CD1c-positive myeloid dendritic cell (primary cell): ENCODE measurements at regions not wholly inside any gene's neighbourhood (a gene's known extent, or its start where the extent isn't known, plus 50 kb on each side); places are given as distances from the start of the nearest gene placed in this dataset.
"Not testable (repeated sequence)": the region's sequence is repeated elsewhere in the genome, so short reads cannot be mapped to it uniquely, and the experiment has no call there.

Experiments
- DNase-seq: peaks from one replicate; pipeline ENCODE4 v3.0.0-alpha.2; 2016; ENCODE audit errors: extremely low spot score

DNA sequence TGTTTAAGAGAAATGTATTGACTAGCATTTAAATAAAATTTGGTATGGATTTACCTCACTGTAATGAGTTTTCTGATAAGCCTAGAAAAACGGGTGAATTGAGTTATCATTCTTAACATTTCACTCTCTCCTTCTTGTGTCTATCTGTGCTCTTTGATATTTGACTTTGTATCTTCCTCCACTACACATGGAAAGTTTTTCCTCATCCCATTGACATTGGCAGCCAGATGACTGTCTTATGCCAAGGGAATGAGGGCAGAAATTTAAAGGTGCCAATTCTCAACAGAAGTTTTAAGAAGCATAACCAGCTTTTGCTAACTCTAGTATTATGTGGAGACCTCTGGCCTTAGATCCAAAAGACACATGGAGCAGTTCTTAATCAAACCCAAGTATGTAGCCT is 376.6 kb downstream of the DSEL start:
- no peak for DNase-seq

- DNase-seq: no peak
Measured at GRCh38 chr18:67135981-67136380, 380.5 kb downstream of the DSEL start.

DNA sequence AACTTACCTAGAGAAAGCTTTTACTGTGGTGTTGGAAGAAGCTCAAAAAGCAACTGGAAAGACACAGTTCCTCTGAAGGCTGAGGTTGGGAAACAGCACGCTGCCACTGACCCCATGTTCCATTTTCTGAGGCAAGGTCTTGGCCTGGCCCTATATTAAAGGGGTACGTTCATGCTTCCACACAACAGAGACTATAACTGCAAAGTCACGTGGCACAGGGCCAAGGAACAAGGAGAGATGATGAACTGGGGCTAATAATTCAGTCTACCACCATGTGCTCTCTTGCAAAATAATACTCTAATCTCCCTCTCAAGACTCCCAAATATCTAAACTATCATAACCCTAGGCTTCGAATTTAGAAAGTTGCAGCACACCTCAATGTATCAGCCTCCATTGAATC is 381.6 kb downstream of the DSEL start:
- no peak for DNase-seq

GRCh38 chr18:67133669-67134068 is 382.9 kb downstream of the DSEL start:
- no peak for DNase-seq

GRCh38 chr18:67132919-67133318 is 383.6 kb downstream of the DSEL start:
- no peak for DNase-seq

DNA sequence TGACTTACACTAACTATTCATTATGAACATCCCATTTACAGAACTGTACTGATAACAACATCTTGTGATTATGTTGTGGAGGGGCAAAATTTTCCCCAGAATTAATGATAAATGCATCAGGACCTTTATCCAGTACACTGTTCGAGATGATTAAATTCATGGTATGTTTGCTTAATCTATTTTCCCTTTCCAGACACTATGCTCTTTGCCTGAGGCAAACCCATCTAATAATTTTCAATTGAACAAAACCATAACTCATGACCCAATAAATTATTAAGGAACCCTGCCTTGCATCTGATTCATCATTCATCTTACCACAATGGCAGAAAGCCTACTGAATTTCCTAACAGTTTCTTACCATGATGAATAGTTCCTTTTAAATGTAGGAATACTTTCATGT is 385.0 kb downstream of the DSEL start:
- DNase-seq: no peak

- DNase-seq: not testable (repeated sequence)
Measured at GRCh38 chr18:67126751-67127150, 389.8 kb downstream of the DSEL start.

DNA sequence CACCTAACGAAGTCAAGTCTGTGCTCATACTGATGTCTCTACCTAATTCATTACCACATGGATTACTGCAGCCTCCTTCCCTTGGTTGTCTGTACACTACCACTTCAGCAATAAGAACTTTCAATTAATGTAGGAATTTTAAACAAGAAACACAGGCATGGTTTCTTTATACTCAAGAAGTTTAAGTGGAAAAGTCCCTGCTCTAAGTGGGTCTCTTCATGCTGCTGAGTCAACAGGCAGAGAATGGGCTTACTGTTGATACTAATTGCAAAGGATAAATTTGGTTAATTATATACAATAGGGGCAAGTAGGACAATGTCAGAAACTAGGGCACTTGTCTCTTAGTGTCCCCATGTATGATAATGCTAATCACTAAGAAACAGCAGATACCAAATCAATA is 392.6 kb downstream of the DSEL start:
- no peak for DNase-seq

GRCh38 chr18:67117804-67118203 is 398.7 kb downstream of the DSEL start:
- DNase-seq: no peak

GRCh38 chr18:67109535-67109934 is 407.0 kb downstream of the DSEL start:
- DNase-seq: no peak

- no peak for DNase-seq
Measured at GRCh38 chr18:67108894-67109293, 407.6 kb downstream of the DSEL start.

DNA sequence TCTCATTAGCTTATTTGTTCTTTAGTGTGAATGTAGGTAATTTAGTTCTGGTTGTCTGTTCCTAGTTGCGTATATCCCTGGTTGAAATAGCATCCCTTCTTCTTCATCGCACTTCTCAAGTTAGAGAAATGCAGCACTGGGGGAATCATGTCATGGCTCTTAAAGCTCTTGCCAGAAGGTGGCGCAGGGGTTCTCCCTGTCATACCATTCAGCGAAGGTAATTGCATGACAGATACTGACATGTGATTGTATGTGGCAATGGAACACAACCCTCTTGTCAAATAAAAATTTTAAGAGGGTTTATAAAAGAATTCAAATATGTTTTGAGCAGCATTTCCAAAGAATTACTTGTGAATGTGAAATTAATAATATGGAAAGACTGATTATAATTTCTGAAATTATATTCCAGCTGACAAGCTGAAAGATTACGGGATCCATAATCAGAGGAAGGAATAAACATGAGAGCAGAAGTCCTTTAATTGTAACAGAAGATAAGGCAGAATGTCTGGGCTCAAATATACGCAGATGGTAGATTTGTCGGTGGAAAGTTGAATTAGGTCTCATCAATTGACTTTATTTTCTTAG is 411.7 kb downstream of the DSEL start:
- DNase-seq: peak; percentile 36

DNA sequence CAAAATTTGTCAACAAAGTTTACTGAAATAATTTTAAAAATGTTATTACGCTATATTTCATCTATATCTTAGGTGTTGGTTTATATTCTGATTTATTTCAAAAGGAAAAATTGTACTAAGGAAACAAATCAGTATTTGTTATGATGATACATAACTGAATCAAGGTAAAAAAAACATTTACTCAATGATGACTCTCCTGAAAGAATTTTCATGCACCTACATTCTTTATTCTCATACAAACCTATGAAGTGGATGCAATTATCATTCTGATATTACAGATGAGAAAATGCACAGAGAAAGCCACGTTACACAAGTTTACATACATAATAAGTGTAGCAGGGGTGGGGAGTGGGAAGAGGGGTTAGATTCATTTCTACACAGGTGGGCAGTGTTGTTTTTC is 422.4 kb downstream of the DSEL start:
- no peak for DNase-seq

DNA sequence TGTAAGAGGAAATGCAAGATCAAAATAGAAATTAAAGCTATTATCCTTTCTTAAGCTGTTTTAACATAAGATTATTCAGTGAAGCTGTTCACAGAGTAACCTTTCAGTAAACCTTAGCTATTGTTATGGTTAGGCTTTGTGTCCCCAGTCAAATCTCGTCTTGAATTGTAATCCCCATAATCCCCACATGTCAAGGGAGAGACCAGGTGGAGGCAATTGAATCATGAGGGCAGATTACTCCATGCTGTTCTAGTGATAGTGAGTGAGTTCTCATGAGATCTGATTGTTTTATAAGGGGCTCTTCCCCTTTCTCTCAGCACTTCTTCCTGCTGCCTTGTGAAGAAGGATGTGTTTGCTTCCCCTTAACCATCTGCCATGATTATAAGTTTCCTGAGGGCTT is 424.4 kb downstream of the DSEL start:
- DNase-seq: no peak

DNA sequence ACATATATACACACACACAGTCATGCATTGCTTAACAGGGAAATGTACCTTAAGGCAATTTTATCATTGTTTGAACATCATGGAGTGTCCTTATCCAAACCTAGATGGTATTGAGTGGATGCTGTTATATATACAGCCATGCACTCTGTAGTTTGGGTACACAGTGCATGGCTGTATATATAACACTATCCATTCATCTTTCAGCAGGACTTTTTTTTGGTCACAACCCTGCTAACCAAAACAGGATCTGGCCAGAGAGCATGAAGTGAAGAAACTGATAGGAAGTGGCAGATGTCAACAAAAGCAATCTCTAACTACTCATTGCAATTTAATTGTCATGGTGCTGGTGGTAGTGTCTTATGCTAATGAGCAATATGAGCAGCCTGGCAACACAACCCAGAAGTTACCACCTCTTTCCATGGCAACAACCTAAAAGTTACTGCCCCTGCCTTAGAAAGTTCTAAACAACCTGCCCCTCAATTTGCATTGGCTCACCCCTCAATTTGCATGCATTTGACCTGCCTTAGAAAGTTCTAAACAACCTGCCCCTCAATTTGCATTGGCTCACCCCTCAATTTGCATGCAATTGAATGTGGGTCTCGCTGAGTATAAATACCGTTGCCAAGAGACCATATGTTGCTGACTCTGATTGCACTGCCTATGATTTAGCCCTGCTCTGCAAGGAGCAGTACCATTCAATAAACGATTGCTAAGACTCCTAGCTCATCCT is 434.9 kb downstream of the DSEL start:
- no peak for DNase-seq

DNA sequence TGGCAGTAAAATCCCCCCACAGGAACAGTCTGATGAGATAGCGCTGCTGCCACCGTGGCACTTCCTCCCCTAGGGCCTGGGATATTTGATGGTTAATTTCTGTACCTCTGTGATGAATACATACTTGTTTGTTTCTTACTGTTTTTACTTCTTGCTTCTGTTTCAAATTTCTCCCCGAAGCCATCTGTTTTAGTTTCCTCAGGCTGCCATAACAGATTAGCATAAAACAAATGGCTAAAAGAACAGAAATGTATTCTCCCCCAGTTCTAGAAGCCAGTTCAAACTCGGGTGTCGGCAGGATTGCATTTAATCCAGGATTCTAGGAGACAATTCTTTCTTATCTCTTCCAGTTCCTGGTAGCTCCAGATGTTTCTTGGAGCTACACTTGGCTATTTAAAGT is 435.9 kb downstream of the DSEL start:
- DNase-seq: no peak

DNA sequence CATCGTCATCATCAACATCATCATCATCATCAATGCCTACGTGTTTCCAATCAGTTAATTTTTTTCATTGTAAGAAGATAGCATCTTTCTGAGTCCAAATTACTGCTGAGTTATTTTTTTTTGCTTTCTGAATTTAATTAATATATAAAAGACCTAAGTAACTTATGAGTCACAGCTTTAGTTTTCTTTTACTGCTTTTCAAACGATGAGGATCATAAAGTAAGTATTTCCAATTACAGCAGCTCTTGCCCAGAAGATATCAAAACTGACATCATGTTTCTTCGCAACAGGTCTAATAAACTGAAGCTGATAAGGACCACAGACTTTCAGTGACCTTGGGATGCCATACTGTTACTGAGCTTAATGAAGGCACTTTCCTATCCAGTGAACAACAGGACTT is 442.2 kb downstream of the DSEL start:
- no peak for DNase-seq

GRCh38 chr18:67072791-67073190 is 443.7 kb downstream of the DSEL start:
- no peak for DNase-seq

GRCh38 chr18:67068608-67069007 is 447.9 kb downstream of the DSEL start:
- no peak for DNase-seq

GRCh38 chr18:67047334-67047733 is 443.4 kb upstream of the CDH19 start:
- DNase-seq: no peak

DNA sequence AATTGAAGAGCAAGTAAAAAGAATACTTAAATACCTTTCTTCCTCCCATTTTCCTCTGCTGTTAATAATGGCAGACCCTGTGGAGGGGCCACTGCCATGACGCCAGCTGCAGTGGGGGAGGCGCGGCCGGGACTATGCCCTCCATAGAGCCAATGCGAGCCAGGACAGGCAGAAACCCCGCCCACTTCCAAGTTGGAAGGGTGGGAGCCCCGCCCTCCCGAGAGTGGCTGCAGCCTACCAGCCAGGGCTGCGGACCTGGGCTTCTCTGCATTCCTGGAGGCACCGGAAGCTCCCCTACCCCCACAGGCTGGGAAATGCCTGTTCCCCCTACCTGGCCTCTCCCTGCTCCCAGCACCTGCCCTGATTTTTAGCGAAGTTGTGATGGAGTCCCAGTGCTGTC is 439.4 kb upstream of the CDH19 start:
- no peak for DNase-seq

- no peak for DNase-seq
Measured at GRCh38 chr18:67041334-67041733, 437.4 kb upstream of the CDH19 start.

DNA sequence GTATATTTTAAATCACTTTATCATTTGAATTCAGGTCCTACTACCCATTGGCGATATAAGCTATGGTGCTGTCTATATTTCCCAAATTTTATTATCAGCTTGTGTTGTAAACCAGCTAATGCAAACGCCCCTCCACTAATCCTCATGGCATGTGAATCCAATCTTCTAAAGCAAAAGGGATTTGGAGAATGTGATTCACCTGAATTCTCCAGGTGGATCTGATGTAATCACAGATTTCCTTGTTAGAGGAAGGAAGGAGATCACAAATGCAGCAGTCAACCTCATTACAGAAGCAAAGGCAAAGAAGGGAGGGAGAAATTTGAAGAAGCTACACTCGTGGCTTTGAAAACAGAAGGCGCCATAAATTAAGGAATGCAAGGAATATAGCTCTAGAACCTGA is 431.1 kb upstream of the CDH19 start:
- no peak for DNase-seq

DNA sequence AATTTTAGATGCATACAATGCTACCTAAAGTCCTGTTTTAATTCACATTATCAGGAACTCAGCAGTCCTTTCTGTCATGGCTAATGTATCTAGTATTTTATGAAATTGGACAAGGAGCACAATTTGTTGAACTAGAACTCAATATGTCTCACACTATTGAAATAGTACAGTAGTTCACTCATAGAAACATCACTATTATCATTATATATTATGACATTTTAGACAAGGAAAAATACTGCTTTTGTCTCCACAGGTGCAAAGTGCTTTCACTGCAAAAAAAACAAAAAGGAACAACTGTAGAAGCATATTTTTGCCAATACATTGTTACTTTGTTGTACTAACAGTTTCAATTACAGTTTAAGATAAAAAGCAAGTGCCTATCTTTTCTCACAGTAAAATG is 419.2 kb upstream of the CDH19 start:
- no peak for DNase-seq
